Left ventricle myocardium inferior (tissue), 1 donor: ENCODE measurements at regions not wholly inside any gene's neighbourhood (a gene's known extent, or its start where the extent isn't known, plus 50 kb on each side); places are given as distances from the start of the nearest gene placed in this dataset.

Source experiments
- DNase-seq: peaks from one replicate; pipeline ENCODE4 v3.0.0-alpha.2; 2020
- H3K27ac ChIP-seq: fragments of 200-600 bp; replicated peaks from 2 replicates; pipeline ENCODE4 v1.8.0; 2021
- H3K27me3 ChIP-seq: fragments of 200-600 bp; 2 replicates; pipeline ENCODE4 v1.8.0; 2021; ENCODE audit warnings: low read depth
- H3K36me3 ChIP-seq: fragments of 200-600 bp; 2 replicates; pipeline ENCODE4 v1.8.0; 2021
- H3K4me1 ChIP-seq: fragments of 200-600 bp; 2 replicates; pipeline ENCODE4 v1.8.0; 2021
- H3K4me3 ChIP-seq: fragments of 200-600 bp; 2 replicates; pipeline ENCODE4 v1.8.0; 2021; ENCODE audit warnings: mild to moderate bottlenecking, moderate library complexity
- H3K9me3 ChIP-seq: fragments of 200-600 bp; replicated peaks from 2 replicates; pipeline ENCODE4 v1.8.0; 2021
- CTCF ChIP-seq: fragments of 200-600 bp; IDR thresholded peaks from 2 replicates; pipeline ENCODE4 v1.8.0; 2021; ENCODE audit warnings: antibody characterized with exemption, mild to moderate bottlenecking, borderline replicate concordance
- intact Hi-C: fragments of 100-400 bp; cut with micrococcal nuclease; formaldehyde crosslinking; loops from one replicate; pipeline ENCODE4 v1.11.0; 2022
- donor health status: DM: no; HTN: yes; CAD: no; lungs with severe emphysema.

GRCh38 chr4:162221148-162221547 is 57.3 kb upstream of the FSTL5 start:
- TF ChIP-seq CTCF: no peak
- Histone ChIP-seq H3K4me1 (no peaks in the 10 kb centered on the region), H3K9me3 (no peaks in the 10 kb centered on the region), H3K27me3 (no peaks in the 10 kb centered on the region), H3K36me3 (no peaks in the 10 kb centered on the region), H3K27ac (no peak overlapping the region), H3K4me3 (no peak overlapping the region)
- no peak for DNase-seq
- intact Hi-C loops: no loop called here
